Ovary (tissue), 3 donors: ENCODE measurements at regions not wholly inside any gene's neighbourhood (a gene's known extent, or its start where the extent isn't known, plus 50 kb on each side); places are given as distances from the start of the nearest gene placed in this dataset.

Experiments used
- POLR2A ChIP-seq: fragments of 450-650 bp; IDR thresholded peaks from one replicate; pipeline ENCODE4 v1.6.1; 2017; ENCODE audit warnings: antibody characterized with exemption, mild to moderate bottlenecking, moderate library complexity
- TF ChIP-seq, protein P1 (sequence below), 3 donors: fragments of 450-650 bp in 2 of 3; fragments of 200-600 bp in 1 of 3; IDR thresholded peaks; one replicate each; pipeline versions ENCODE4 v1.5.1 to v1.8.0; 2016 to 2022; ENCODE audit warnings: antibody characterized with exemption in 3 of 3, mild to moderate bottlenecking in 1 of 3
- donor health status: DM: no; HTN: no; CAD: no.

DNA sequence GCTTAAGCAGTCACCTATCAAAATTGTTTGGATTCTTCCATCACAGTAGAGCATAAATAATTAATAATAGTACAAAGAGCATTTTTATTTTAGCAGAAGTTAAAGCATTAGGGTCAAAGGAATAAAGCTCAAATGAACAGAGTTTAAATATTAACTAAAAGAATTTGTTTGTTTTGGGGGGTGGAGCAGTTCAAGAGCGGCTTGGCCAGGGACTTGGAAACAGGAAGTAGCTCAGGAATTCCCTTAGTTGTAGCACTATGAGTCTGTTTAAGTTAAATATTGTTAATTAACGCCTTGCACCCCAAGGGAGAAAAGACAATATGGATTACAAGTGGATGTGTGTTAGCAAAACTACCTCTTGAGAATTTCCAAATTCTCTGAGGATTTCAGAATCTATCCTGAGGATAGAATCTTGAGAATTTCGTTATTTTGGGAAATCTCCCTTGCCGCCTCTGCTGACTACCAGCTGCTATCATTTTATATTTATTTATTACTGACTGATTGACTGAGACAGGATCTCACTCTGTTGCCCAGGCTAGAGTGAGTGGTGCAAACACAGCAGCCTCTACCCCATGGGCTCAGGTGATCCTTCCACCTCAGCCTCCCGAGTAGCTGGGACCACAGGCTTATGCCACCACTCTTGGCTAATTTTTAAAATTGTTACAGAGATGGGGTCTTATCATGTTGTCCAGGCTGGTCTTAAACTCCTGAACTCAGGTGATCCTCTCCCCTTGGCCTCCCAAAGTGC, 96.7 kb upstream of the CHD1 start:
- TF ChIP-seq, protein P1, sequence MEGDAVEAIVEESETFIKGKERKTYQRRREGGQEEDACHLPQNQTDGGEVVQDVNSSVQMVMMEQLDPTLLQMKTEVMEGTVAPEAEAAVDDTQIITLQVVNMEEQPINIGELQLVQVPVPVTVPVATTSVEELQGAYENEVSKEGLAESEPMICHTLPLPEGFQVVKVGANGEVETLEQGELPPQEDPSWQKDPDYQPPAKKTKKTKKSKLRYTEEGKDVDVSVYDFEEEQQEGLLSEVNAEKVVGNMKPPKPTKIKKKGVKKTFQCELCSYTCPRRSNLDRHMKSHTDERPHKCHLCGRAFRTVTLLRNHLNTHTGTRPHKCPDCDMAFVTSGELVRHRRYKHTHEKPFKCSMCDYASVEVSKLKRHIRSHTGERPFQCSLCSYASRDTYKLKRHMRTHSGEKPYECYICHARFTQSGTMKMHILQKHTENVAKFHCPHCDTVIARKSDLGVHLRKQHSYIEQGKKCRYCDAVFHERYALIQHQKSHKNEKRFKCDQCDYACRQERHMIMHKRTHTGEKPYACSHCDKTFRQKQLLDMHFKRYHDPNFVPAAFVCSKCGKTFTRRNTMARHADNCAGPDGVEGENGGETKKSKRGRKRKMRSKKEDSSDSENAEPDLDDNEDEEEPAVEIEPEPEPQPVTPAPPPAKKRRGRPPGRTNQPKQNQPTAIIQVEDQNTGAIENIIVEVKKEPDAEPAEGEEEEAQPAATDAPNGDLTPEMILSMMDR (IDR thresholded peaks at IDR 0.05): no peak
- TF ChIP-seq POLR2A: no peak
